GM19467 (cell line): ENCODE measurements at regions not wholly inside any gene's neighbourhood (a gene's known extent, or its start where the extent isn't known, plus 50 kb on each side); places are given as distances from the start of the nearest gene placed in this dataset.
"Not testable (repeated sequence)": the region's sequence is repeated elsewhere in the genome, so short reads cannot be mapped to it uniquely, and the experiment has no call there.

Experiments
- ATAC-seq: cut with Tn5 transposase; IDR thresholded peaks from one replicate; pipeline ENCODE4 v1.9.1; 2021; ENCODE audit warnings: mild to moderate bottlenecking, moderate library complexity; ENCODE audit not compliant: unreplicated experiment

- no peak for ATAC-seq
These were observed 366.2 kb upstream of the DPH6 start for GRCh38 chr15:35912196-35912595.

GRCh38 chr15:35914573-35914972 is 368.6 kb upstream of the DPH6 start:
- ATAC-seq: no peak

DNA sequence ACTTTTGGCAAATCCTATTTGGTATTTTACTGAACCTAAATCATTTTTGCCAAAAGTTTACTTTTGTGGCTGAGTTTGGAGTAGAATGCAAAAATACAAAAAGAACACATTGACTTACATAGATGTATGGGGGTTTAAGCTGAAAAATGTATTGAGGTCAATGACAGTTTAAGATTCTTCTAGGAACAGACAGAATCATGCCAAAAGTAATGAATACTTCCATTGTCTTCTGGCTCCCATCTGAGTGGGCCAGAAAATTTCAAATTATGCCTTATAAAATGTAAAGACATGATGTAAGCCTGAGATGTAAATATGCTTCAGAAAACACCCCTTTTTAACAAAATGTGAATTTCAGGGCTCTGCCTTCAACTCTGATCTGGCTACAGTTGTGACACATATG is 375.1 kb upstream of the DPH6 start:
- ATAC-seq: no peak

GRCh38 chr15:35925275-35926006 is 379.5 kb upstream of the DPH6 start:
- no peak for ATAC-seq

DNA sequence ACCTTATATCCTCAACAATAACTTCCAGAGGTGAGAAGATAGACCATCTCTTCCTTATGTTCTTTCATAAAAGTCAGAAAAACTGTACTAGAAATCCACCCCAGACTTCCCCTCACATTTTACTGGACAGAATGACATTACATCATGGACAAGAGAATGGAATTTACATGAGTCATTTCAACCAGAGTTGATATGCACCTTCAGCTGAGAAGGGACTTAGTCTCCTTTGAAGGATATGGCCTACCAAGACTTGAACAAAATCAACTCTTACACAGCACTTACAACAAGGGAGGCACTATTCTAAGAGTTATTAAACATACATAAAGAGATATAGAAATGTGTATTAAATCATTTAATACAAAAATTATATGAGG is 380.0 kb upstream of the DPH6 start:
- ATAC-seq: no peak

DNA sequence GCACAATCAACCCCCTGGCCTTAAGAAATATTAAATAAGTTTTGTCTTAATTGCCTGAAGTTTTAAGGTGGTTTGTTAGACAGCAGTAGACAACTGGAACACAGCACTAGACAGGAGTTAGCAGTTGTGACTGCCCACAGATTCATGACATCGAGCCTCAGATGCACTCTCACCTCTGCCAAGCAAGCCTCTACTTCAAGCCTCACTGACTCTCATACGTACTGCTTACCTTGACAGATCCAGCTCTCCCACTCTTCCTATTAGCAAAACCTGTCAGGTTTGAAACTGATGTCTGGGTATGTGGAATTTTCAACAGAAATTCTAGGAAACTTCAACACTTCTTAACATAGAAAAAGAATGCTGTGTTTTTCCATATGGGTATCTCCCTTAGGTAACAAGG is 382.9 kb upstream of the DPH6 start:
- ATAC-seq: no peak

GRCh38 chr15:35929740-35930444 is 383.9 kb upstream of the DPH6 start:
- no peak for ATAC-seq

GRCh38 chr15:35931799-35932341 is 385.9 kb upstream of the DPH6 start:
- no peak for ATAC-seq

- ATAC-seq: no peak
These were observed 386.6 kb upstream of the DPH6 start for GRCh38 chr15:35932531-35932930.

- ATAC-seq: no peak
These were observed 387.6 kb upstream of the DPH6 start for GRCh38 chr15:35933531-35933930.

DNA sequence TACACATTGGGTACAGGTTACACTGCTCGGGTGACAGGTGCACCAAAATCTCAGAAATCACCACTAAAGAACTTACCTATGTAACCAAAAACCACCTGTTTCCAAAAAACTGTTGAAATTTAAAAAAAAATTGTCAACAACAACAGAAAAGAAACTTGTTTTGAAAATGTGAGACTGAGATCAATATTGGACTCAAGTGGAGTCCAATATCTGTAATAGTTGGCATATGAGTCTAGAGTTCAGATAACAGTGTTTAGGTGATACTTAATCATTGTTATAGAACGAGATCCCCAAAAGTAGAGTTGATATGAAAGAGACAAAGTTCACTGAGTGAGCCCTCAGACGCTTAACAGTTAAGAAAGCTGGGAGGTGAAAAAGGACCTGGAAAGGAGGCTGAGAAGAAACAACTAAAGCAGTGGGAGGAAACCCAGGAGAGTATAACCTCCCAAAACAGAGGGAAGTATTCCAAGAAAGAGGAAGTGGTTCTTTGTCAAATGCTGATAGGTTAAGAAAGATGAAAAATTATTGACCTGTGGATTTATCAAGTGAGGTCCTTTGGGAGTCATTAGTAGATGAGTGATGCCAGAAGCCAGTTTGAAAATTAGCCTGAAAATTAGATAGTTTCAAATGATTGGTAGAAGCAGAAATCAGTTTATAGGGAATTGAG is 388.6 kb upstream of the DPH6 start:
- ATAC-seq: no peak

- ATAC-seq: no peak
These were observed 390.3 kb upstream of the DPH6 start for GRCh38 chr15:35936284-35936683.

DNA sequence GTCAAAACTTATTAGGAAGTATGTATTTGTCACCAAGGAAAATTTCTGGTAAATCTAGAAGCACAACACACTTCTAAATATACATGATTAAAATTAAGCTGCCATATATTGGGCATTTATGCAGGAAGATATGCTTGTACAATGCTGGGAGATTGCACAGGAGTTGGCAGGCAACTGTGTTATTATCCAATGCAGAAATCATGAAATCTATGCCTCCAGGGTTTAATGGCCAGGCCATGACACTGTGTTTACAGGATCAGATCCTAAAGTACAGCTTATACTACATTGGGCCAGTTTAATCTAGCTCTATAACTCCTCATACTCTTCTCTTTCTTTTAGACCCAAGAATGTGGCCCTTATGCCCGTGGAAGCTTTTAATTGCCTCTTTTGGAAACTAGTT is 391.4 kb upstream of the DPH6 start:
- no peak for ATAC-seq

DNA sequence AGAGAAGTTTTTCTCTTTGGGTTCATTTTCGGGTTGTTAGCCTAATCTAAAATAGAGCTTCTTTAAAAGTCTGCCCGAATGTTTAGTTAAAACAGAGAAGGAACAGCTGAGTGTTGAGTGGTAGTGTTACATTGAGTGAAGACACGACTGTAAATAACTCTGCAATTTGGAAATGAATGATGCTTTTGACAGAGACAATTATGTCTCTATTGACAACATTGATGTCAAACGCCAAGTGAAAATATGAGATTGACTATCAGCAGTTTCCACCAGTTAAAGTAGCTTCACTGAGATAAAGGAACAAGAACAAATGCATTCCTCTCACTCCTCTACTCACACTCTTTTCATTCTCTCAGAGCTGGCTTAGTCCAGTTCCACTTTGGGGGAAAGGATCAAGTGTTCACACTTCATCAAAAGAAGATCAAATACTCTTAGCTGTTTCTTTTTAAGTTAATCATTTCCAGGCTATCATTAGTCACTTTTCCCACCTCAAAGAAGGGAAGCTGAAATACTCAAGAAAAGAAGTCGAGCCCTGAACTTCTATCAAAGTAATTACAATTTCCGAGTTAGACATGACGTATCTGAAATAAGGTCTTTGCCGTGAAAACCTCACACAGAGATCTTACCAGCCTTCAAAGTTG is 399.1 kb upstream of the DPH6 start:
- ATAC-seq: no peak

DNA sequence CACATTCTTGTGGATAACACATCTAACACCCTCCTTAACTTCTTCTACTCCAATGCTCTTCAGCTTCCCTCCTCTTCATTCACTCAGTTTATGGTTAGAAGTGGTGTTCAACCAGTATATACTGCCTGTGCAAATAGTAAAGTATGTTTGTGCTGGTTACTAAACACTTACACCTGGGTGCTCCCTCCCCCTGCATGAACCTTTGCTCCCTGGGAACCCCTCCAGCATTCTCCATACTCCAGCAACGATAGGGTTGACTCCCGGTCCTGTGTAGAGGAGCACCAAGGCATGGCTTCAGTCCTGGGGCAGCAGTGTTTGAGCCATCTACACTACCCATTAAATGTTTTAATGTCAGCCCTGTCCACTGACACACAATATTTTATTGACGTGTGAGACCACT is 407.5 kb upstream of the DPH6 start:
- no peak for ATAC-seq

DNA sequence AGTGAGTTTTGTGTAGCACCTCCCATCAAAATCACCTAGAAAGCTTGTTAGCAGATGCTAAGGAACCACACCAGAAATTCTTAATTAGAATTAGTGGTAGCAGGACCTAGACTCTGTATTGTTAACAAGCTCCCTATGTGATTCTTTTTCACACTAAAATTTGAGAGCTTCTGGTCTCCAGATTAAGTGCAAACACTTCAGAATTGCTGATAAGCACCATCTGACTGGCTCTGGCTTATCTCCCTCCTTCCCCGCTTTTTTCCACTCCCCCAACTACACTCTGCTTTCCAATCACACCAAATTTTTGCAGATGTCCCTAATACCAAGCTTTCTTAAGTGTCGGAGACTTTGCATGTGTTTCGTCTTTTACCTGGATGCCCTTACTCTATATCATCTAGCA is 410.1 kb upstream of the DPH6 start:
- ATAC-seq: no peak

- ATAC-seq: no peak
These were observed 412.1 kb upstream of the DPH6 start for GRCh38 chr15:35958021-35958420.

DNA sequence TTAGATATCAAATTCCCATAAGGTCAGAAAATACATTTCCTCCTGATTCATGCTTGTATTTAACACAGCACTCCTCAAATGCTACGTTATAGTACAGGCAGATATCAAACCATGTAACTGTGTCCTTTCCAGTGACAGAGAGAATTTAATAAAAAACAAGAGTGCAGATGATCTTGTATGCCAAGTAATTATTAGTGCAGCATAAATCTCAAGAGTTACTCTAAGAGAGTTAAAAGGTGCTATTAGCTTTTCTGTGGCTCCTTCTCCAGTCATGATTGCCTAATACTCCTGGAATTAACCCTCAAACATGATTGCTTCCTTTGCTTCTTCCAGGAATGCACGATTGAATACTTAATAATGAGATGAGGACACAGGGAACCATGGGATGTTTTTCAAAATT is 413.0 kb upstream of the DPH6 start:
- no peak for ATAC-seq

GRCh38 chr15:35963326-35963725 is 417.4 kb upstream of the DPH6 start:
- ATAC-seq: no peak

- ATAC-seq: no peak
These were observed 420.8 kb upstream of the DPH6 start for GRCh38 chr15:35966781-35967180.

DNA sequence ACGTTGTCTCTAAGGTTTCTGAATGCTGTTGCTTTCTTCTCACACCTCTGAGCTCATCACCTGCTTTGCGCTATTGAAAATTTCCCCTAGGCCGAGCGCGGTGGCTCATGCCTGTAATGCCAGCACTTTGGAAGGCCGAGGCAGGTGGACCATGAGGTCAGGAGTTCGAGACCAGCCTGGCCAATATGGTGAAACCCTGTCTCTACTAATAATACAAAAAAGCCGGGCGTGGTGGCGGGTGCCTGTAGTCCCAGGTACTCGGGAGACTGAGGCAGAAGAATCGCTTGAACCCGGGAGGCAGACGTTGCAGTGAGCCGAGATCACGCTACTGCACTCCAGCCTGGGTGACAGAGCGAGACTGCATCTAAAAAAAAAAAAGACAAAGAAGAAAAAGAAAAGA is 422.0 kb upstream of the DPH6 start:
- ATAC-seq: not testable (repeated sequence)
